ENCODE measurements at regions not wholly inside any gene's neighbourhood (a gene's known extent, or its start where the extent isn't known, plus 50 kb on each side); places are given as distances from the start of the nearest gene placed in this dataset.

DNA sequence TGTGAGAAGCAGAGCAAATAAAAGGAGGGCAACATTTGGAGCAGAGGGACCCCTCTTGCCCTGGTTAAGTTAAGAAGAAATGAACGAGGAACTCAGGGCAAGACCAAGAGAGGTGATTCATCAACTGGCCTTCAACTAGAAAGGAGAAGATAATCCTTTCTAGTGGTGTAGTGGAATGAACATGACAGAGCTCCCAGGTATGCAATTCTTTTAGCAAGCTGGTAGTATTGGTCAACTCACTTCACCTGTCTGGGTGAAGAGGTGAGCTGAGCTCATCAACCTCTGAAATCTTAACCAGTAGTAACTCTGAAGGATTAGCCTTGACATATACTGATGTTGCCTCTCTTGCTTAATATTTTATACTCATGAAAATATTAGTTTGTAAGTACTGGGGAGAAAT lies 1024.7 kb upstream of the GOT2 start:
- DNase-seq, result no peak

DNA sequence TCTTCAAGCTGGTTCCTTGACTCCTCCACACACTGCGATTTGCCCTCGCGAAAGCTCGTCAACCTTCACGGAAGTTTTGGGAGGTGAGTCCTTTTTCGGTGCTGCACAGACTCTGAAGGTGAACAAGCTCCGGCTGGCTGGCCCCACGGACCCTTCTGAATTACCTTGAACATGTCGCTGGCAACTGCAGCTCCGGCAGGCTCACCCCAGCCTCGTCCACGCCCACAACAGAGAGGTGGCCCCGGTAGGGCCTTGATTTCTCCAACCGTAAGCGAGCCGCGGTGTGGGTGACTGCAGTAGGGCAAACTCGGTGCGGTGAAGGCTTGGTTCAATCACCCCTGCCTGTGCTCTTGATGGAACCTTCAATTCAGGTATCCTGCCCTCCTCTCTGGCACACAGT lies 1020.7 kb upstream of the GOT2 start:
- DNase-seq, result no peak

GRCh38 chr16:59749662-59750336 lies 1015.7 kb upstream of the GOT2 start:
- no peak for DNase-seq

GRCh38 chr16:59748531-59748930 lies 1014.4 kb upstream of the GOT2 start:
- no peak for DNase-seq

DNA sequence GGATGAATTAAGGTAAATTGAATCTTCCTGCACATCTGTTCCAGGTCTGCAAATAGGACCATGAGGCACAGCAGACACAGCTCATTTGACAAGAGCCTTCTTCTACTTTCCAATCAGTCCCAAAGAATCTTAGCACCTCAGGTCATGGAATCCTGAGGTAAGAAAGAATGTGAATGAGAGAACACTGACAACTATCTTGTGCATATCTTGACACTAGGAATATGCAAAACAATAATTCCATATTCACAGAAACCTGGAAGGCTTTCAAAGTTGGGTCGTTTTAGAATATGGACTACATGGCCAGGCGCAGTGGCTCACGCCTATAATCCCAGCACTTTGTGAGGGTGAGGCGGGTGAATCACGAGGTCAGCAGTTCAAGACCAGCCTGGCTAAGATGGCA lies 1009.4 kb upstream of the GOT2 start:
- DNase-seq, result no peak

- DNase-seq, result no peak
These were observed 1006.7 kb upstream of the GOT2 start for GRCh38 chr16:59740858-59741257.

DNA sequence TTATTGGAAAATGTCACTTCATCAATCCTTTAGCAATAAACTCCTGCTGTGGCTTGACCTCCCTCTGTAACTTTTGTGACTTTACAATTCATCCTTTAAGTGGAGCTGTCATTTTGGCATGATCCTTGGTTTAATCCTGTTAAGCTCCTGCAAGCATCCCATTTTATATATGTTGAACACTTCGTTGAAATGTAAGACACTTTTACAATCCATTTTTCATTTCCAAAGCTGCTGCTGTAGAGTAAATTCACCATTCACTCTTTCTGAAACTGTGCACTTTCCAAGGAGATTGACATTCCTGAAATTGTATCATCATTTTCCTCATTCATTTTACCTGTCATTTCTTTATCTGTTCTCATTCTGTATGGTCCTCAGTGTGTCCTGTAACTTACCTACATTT lies 1003.2 kb upstream of the GOT2 start:
- no peak for DNase-seq

DNA sequence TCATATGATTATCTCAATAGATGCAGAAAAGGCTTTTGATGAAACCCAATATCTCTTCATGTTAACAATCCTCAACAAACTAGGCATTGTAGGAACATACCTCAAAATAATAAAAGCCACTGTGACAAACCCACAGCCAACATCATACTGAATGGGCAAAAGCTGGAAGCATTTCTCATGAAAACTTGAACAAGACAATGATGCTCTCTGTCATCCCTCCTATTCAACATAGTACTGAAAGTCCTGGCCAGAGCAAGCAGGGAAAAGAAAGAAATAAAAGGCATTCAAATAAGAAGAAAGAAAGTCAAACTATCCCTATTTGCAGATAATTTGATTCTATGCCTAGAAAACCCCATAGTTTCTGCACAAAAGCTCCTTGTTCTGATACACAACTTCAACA lies 999.2 kb upstream of the GOT2 start:
- no peak for DNase-seq

DNA sequence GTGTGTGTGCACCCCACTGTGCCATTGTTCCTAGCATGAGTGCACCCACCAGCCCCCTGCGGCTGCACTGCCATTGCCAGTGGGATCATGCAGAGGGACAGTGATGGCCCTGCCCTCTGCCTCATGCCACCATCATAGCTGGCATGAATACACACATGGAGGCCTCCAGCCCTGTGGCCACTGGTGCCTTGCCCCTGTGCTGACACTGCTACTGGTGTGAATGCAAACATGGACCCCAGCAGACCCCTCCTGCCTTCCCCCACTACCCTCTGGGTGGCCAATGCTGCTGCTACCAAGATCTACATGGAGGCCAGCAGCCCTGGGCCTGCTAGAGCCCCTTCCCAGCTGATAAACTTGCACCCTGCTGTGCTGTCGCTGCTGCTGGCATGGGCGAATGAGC lies 995.5 kb upstream of the GOT2 start:
- no peak for DNase-seq

- DNase-seq, result no peak
These were observed 985.0 kb upstream of the GOT2 start for GRCh38 chr16:59719121-59719520.

DNA sequence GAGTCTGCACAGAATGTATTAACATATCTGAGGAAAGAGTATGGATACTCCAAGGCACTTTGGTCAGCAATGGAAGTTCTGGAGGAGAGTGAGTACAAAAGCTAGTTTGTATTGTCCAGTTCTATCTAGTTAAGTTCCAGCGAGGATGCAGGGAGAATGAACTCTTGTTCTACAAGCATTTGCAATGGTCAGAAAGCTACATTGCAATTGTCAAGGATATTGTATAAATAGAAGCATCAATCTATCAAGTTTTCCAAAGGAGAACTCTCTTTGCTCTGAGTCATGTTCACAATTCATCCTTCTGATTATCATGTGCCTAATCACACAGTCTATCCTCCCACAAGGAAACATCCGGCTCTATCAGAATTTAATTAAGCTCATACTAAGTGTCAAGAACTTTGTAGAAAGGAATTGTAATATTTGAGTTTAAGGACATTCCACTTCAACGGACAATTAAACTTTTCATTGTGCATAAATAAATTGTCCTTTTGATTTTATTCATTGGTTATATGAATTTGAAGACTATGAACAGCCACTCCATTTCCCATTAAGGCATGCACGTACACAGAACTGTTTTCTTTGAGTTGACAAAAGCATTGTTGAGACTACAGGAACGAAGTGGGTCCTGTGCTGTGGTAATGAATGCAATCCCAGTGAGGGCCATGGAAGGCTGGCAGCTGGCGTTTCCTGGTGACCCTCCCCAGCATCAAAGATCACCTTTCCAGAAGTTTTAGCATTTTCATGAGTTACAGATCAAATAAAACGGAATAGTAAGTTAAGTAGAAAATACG lies 973.5 kb upstream of the GOT2 start:
- no peak for DNase-seq

GRCh38 chr16:59701963-59702930 lies 968.1 kb upstream of the GOT2 start:
- no peak for DNase-seq

DNA sequence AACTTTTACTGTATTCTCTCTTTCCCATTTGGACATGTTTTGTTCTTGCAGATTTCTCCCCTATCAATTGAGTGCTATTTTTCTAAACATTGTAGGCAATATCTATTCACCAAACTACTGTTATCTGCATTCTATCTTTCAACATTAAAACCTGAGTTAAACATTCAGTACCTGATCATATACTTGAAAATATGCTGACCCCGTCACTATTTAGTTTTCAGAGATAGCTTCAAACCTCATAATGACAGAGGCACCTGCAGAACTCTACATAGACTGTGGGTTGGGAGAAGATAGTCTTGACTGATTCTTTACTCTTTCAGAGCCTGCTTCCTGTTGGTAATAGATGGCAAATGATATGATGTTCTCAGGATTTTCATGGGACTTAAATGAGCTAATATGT lies 965.7 kb upstream of the GOT2 start:
- DNase-seq, result no peak

DNA sequence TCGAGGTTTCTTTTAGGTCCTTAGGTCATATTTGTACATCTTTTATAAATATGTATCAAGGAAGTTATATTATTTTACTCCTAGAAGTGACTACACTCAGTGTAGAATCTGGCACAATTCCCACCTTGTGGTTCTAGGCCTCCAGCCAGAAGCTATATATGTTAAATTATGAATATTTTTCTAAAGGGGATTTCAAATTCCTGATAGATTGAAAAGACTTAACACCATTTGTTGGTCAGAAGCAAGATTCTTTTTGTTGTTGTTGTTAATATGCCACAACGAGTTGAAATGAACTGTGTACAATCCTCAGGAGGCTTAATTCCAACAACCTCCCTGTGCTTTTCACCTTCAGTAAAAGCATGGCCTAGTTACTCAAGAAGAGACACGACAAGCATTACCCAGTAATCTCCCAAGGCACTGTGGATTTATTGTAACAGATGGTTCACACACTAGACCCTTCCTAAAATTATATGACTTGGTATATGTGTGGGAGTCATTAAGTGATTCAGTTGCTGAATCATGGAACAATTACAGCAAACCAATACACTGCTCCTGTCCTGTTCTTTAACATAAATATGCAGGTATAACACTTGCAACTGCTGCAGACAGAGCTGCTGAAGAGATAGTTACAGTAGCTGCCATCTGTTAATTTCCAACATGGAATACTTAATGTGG lies 964.4 kb upstream of the GOT2 start:
- no peak for DNase-seq

- no peak for DNase-seq
These were observed 963.6 kb upstream of the GOT2 start for GRCh38 chr16:59697761-59698160.

- DNase-seq, result no peak
These were observed 963.1 kb upstream of the GOT2 start for GRCh38 chr16:59697236-59697635.

GRCh38 chr16:59696495-59696894 lies 962.4 kb upstream of the GOT2 start:
- DNase-seq, result no peak

DNA sequence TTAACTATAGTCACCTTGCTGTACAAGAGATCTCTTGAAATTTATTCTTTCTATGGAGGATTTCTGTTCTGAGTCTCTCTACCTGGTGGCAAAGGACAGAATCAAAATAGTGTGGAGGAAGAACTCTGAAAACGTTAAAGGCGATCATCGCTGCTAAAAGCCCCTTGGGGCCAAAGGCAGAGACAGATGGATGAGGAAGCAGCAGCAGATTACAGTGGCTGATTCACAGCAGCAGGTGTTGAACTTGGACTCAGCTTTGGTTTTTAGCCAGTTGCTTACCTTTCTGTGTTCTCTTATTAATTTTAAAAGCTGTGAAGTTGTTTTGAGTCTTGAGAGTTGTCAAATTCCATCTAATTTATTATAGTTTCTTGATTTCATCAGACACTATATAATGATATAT lies 956.1 kb upstream of the GOT2 start:
- no peak for DNase-seq

DNA sequence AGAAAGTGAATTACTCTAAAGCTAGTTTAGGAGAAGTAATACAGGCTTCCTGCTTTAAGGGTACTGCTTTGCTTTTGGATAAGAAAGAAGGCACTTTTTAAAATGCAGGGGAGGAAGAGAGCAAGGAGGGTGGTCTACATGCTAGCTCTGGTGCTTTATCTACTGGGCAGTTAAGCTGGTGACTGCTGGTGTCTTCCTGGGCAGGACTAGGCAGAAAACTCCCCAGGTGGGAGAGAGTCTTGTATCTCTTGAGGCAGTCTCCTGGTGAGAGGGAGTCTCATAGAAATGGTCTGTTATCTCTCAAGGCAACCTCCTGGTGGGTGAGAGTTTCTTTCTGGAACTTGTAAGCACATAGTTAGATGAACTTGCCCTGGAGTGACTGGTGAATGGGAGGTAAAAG lies 953.9 kb upstream of the GOT2 start:
- no peak for DNase-seq

DNA sequence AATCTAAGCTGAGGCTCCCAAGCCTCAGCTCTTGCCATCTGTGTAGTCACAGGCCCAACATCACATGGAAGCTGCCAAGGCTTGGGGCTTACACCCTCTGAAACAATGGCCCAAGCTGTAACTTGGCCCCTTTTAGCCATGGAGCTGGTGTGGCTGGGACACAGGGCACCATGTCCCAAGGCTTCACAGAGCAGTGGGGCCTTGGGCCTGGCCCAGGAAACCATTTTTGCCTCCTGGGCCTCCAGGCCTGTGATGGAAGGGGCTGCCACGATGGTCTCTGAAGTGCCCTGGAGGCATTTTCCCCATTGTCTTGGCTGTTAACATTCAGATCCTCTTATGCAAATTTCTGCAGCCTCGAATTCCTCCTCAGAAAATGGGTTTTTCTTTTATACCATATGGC lies 952.3 kb upstream of the GOT2 start:
- DNase-seq, result no peak

GRCh38 chr16:59684911-59685310 lies 950.8 kb upstream of the GOT2 start:
- no peak for DNase-seq

DNA sequence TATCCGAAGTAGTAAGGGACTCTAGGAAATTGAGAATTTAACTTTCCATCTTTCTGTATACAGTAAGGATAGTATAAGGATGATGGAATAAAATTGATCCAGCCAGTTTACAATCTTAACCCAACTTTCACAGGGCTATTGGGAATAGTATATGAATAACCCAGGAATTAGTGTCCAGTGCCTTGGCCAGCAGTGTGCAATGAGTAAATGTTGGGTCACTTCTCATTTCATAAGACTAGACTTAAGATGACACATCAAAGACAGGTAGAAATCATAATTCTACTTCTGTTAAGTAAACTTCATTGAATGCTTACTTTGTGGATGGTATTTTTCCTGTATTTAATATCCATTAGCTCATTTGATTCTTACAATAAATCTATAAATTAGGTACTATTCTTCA lies 949.6 kb upstream of the GOT2 start:
- no peak for DNase-seq

GRCh38 chr16:59665618-59666220 lies 931.6 kb upstream of the GOT2 start:
- DNase-seq, result no peak
